ENCODE measurements at regions not wholly inside any gene's neighbourhood (a gene's known extent, or its start where the extent isn't known, plus 50 kb on each side); places are given as distances from the start of the nearest gene placed in this dataset.

DNA sequence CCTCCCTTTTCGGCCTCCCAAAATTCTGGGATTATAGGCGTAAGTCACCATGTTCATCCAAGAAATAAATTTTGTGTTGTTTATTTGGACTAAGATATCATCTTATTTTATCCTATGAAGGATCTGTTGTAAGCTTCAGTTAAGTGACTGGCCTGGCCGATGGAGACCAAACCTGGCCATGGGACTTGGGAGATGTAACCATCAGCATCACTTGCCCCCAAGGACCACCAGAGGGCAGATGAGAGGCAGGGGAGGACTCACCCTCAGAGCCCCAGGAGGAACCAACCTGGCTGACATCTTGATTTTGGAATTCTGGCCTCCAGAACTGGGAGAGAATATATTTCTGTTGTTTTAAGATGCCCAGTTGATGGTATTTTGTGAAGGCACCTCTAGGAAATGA, 266.7 kb downstream of the CDH26 start:
- no peaks in the 10 kb centered on the region for H3K27me3 ChIP-seq (ENCODE audit: control insufficient read depth, insufficient read depth, low read length)
- intact Hi-C loops (cut with micrococcal nuclease; ENCODE audit: unreplicated experiment) (no loop called here), in situ Hi-C loops (cut with HindIII; ENCODE audit: low pct_unique_long_range_greater_than_20kb, low sequenced_read_pairs) (no loop called here)
- no peak overlapping the region for H3K27ac ChIP-seq (ENCODE audit: low read length)
- no peaks in the 10 kb centered on the region for H3K4me1 ChIP-seq (ENCODE audit: control insufficient read depth, insufficient read depth, low read length)
- no peak for ATAC-seq
- H3K9me3 ChIP-seq (ENCODE audit: control insufficient read depth, insufficient read depth, low read depth, low read length), result no peaks in the 10 kb centered on the region
- BruUV-seq (replicated peaks), result no TSS peak
- no peaks in the 10 kb centered on the region for H3K36me3 ChIP-seq (ENCODE audit: control insufficient read depth, insufficient read depth, low read length)
- CTCF ChIA-PET, result interaction anchor here (0.6 kb wide), 1 partner anchor 674 kb away, joined by 3 read pairs; no protein-coding TSS in a partner anchor
- no peak overlapping the region for H3K4me3 ChIP-seq (ENCODE audit: low read depth in 2 of 2, low read length in 2 of 2)
- TF ChIP-seq POLR2AphosphoS5 (IDR thresholded peaks at IDR 0.05; ENCODE audit: low read depth, low read length) (no peak), TCF7L2 (IDR thresholded peaks at IDR 0.05; ENCODE audit: low read depth, low read length) (no peak), SIN3A (IDR thresholded peaks at IDR 0.05; ENCODE audit: borderline replicate concordance, insufficient read depth, low read depth, low read length) (no peak), REST (IDR thresholded peaks at IDR 0.05; ENCODE audit: insufficient read depth in 1 of 2, low read depth in 2 of 2, low read length in 1 of 2) (no peak)
- TF ChIP-seq, protein P1, sequence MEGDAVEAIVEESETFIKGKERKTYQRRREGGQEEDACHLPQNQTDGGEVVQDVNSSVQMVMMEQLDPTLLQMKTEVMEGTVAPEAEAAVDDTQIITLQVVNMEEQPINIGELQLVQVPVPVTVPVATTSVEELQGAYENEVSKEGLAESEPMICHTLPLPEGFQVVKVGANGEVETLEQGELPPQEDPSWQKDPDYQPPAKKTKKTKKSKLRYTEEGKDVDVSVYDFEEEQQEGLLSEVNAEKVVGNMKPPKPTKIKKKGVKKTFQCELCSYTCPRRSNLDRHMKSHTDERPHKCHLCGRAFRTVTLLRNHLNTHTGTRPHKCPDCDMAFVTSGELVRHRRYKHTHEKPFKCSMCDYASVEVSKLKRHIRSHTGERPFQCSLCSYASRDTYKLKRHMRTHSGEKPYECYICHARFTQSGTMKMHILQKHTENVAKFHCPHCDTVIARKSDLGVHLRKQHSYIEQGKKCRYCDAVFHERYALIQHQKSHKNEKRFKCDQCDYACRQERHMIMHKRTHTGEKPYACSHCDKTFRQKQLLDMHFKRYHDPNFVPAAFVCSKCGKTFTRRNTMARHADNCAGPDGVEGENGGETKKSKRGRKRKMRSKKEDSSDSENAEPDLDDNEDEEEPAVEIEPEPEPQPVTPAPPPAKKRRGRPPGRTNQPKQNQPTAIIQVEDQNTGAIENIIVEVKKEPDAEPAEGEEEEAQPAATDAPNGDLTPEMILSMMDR (IDR thresholded peaks at IDR 0.05), result peak; percentile 69
- no peak for DNase-seq (ENCODE audit: low read depth, low spot score)
- POLR2A ChIA-PET, result no interaction called here

GRCh38 chr20:60228255-60228654, 270.0 kb downstream of the CDH26 start:
- ChIA-PET POLR2A (interaction anchor here (0.7 kb wide), 1 partner anchor 16 kb away, joined by 7 read pairs; no protein-coding TSS in a partner anchor), CTCF (no interaction called here)
- DNase-seq (ENCODE audit: low read depth, low spot score) (no peak), ATAC-seq (no peak)
- H3K36me3 ChIP-seq (ENCODE audit: control insufficient read depth, insufficient read depth, low read length), result no peaks in the 10 kb centered on the region
- no TSS peak for BruUV-seq (replicated peaks)
- in situ Hi-C loops (cut with HindIII; ENCODE audit: low pct_unique_long_range_greater_than_20kb, low sequenced_read_pairs) (no loop called here), intact Hi-C loops (cut with micrococcal nuclease; ENCODE audit: unreplicated experiment) (no loop called here)
- no peak for TF ChIP-seq TCF7L2 (IDR thresholded peaks at IDR 0.05; ENCODE audit: low read depth, low read length)
- no peak for TF ChIP-seq POLR2AphosphoS5 (IDR thresholded peaks at IDR 0.05; ENCODE audit: low read depth, low read length)
- TF ChIP-seq REST (IDR thresholded peaks at IDR 0.05; ENCODE audit: insufficient read depth in 1 of 2, low read depth in 2 of 2, low read length in 1 of 2), result no peak
- TF ChIP-seq, protein P1 (IDR thresholded peaks at IDR 0.05), result no peak
- TF ChIP-seq SIN3A (IDR thresholded peaks at IDR 0.05; ENCODE audit: borderline replicate concordance, insufficient read depth, low read depth, low read length), result no peak
- no peaks in the 10 kb centered on the region for H3K4me1 ChIP-seq (ENCODE audit: control insufficient read depth, insufficient read depth, low read length)
- no peaks in the 10 kb centered on the region for H3K9me3 ChIP-seq (ENCODE audit: control insufficient read depth, insufficient read depth, low read depth, low read length)
- no peak overlapping the region for H3K4me3 ChIP-seq (ENCODE audit: low read depth in 2 of 2, low read length in 2 of 2)
- no peaks in the 10 kb centered on the region for H3K27me3 ChIP-seq (ENCODE audit: control insufficient read depth, insufficient read depth, low read length)
- no peak overlapping the region for H3K27ac ChIP-seq (ENCODE audit: low read length)

All from Panc1 (cell line).